Body of pancreas (tissue), 4 donors: ENCODE measurements at regions not wholly inside any gene's neighbourhood (a gene's known extent, or its start where the extent isn't known, plus 50 kb on each side); places are given as distances from the start of the nearest gene placed in this dataset.
"Not testable (repeated sequence)": the region's sequence is repeated elsewhere in the genome, so short reads cannot be mapped to it uniquely, and the experiment has no call there.

Source experiments
- ATAC-seq: fragments of 150-250 bp; one replicate; pipeline ENCODE4 v1.9.1; 2016
- DNase-seq, 4 donors: peaks; one replicate each; pipeline ENCODE4 v3.0.0-alpha.2; 2019
- H3K27ac ChIP-seq, 4 donors: fragments of 200-600 bp; sonication (generic); 1 replicate in 3 of 4; 2 replicates in 1 of 4; pipeline versions ENCODE4 v1.5.1 to v1.6.1; 2016 to 2019; ENCODE audit warnings: mild to moderate bottlenecking in 1 of 4, mixed read lengths in 1 of 4, moderate library complexity in 1 of 4
- H3K27me3 ChIP-seq, 2 donors: fragments of 200-600 bp; sonication (generic); one replicate each; pipeline ENCODE4 v1.6.0; 2016; ENCODE audit warnings: mild to moderate bottlenecking in 1 of 2
- H3K36me3 ChIP-seq, 2 donors: fragments of 200-600 bp; sonication (generic); replicated peaks in 1 of 2; 2 replicates each; pipeline ENCODE4 v1.5.1; 2016; ENCODE audit warnings: low read depth in 2 of 2; ENCODE audit not compliant: insufficient read depth in 1 of 2
- H3K4me1 ChIP-seq: fragments of 200-600 bp; sonication (generic); one replicate; pipeline ENCODE4 v1.6.0; 2016
- H3K4me3 ChIP-seq, 2 donors: fragments of 200-600 bp; sonication (generic); 1 replicate in 1 of 2; 2 replicates in 1 of 2; pipeline ENCODE4 v1.5.1; 2016 to 2019
- H3K9me3 ChIP-seq, 3 donors: fragments of 200-600 bp; sonication (generic); 1 replicate in 2 of 3; 2 replicates in 1 of 3; pipeline ENCODE4 v1.5.1; 2016
- POLR2A ChIP-seq, 3 donors: fragments of 450-650 bp; IDR thresholded peaks; one replicate each; pipeline ENCODE4 v1.6.1; 2016; ENCODE audit warnings: antibody characterized with exemption in 3 of 3, mild to moderate bottlenecking in 2 of 3
- WGBS, 2 donors: methylation state at CpG; one replicate each; pipeline ENCODE4 v1.1.5; 2017; 5-methylcytosine and 5-hydroxymethylcytosine counted together
- intact Hi-C: fragments of 100-400 bp; cut with DNase I; formaldehyde crosslinking; loops from one replicate; pipeline ENCODE4 v1.15.1; 2023
- TF ChIP-seq, protein P1 (sequence below), 7 experiments: fragments of 450-650 bp in 4 of 7; fragments of 200-600 bp in 3 of 7; sonication (generic) in 3 of 7; IDR thresholded peaks; one replicate each; pipeline ENCODE4 v1.5.1; 2016 to 2019; ENCODE audit warnings: antibody characterized with exemption in 7 of 7

DNA sequence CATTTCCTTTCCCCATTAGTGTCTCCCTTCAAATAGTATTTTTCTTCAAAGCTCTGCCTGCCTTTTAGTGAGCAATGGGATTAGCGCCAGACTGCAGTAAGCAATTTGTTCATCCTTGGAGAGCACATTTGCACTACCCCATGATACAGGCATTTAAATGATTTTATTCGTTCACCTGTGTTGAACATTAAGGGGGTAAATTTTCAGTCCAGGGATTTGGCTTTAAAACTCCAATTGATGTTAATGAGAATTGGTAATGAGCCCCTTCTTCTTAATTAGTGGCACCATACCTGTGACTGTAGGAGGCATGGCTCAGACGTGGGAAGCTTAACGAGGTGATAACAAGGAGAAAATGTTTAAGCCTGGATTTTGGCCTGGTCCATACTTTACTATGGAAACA lies 161.4 kb upstream of the NANOGP8 start:
- Histone ChIP-seq H3K27ac (no peak overlapping the region), H3K9me3 (no peaks in the 10 kb centered on the region), H3K27me3 (no peaks in the 10 kb centered on the region), H3K4me1 (no peaks in the 10 kb centered on the region), H3K36me3 (no peaks in the 10 kb centered on the region), H3K4me3 (no peak overlapping the region)
- DNase-seq, result no peak
- no peak for TF ChIP-seq POLR2A (IDR thresholded peaks at IDR 0.05)
- TF ChIP-seq, protein P1, sequence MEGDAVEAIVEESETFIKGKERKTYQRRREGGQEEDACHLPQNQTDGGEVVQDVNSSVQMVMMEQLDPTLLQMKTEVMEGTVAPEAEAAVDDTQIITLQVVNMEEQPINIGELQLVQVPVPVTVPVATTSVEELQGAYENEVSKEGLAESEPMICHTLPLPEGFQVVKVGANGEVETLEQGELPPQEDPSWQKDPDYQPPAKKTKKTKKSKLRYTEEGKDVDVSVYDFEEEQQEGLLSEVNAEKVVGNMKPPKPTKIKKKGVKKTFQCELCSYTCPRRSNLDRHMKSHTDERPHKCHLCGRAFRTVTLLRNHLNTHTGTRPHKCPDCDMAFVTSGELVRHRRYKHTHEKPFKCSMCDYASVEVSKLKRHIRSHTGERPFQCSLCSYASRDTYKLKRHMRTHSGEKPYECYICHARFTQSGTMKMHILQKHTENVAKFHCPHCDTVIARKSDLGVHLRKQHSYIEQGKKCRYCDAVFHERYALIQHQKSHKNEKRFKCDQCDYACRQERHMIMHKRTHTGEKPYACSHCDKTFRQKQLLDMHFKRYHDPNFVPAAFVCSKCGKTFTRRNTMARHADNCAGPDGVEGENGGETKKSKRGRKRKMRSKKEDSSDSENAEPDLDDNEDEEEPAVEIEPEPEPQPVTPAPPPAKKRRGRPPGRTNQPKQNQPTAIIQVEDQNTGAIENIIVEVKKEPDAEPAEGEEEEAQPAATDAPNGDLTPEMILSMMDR (IDR thresholded peaks at IDR 0.05), result no peak
- intact Hi-C loops, result no loop called here
- no peak for ATAC-seq
- 82 to 89% methylated on average over 4 of the region's 4 CpGs for WGBS, 2 donors

DNA sequence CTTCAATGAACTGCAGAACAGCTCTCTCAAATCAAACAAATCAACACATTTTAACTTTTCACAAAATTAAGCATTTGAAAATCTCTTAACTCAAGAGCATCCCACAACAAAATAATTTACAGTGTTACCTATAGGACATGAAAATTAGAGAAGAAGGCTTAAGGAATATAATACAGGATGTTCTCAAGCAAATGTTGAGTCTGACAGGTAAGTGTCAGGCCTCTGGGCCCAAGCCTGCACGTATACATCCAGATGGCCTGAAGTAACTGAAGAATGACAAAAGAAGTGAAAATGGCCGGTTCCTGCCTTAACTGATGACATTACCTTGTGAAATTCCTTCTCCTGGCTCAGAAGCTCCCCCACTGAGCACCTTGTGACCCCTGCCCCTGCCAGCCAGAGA lies 160.6 kb upstream of the NANOGP8 start:
- H3K4me1 ChIP-seq, H3K27ac ChIP-seq, H3K27me3 ChIP-seq, intact Hi-C loops, H3K36me3 ChIP-seq, H3K9me3 ChIP-seq, DNase-seq, ATAC-seq, H3K4me3 ChIP-seq: not testable (repeated sequence)
- WGBS, 2 donors, result 73 to 83% methylated on average over 2 of the region's 2 CpGs

DNA sequence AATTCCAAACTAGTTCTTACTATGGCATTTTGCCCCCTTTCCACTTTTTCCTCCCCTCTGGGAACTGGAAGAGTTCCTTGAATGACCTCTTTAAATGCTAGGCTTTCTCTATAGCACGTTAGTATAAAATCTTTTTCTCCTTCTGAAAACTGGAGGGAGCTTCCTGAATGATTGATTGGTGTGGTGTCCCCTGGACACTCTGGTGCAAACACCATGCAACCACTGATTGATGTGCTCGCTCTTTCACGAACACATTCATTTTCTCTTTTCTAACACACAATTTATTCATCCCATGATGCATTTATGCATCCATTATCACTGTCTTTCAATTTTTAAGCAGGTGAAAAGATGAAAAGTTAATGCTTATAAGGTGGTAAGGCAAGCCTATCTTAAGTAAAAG lies 159.1 kb upstream of the NANOGP8 start:
- 90 to 91% methylated on average over 3 of the region's 3 CpGs for WGBS, 2 donors
- Histone ChIP-seq H3K27ac (no peak overlapping the region), H3K36me3 (no peaks in the 10 kb centered on the region), H3K4me3 (no peak overlapping the region), H3K9me3 (no peaks in the 10 kb centered on the region), H3K27me3 (no peaks in the 10 kb centered on the region), H3K4me1 (no peaks in the 10 kb centered on the region)
- ATAC-seq (no peak), DNase-seq (no peak)
- TF ChIP-seq POLR2A (IDR thresholded peaks at IDR 0.05), result no peak
- TF ChIP-seq, protein P1 (IDR thresholded peaks at IDR 0.05), result no peak
- intact Hi-C loops, result no loop called here

DNA sequence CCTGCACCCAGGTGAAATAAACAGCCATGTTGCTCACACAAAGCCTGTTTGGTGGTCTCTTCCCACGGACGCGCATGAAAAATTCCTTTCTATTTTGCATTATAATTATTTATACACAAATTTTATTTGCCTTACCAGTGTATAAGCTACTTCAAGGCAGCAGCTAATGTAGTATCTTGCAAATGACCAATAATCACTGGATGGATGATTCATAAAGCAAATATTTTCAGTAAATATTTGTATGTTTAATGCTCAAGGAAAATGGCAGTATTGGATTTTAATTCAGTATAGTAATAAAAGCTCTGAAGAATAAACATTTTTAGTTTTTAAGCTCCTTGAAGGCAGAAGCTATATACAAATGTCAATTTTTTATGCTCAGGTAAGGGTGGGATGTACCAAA lies 158.7 kb upstream of the NANOGP8 start:
- 98 to 100% methylated on average over 3 of the region's 3 CpGs for WGBS, 2 donors

DNA sequence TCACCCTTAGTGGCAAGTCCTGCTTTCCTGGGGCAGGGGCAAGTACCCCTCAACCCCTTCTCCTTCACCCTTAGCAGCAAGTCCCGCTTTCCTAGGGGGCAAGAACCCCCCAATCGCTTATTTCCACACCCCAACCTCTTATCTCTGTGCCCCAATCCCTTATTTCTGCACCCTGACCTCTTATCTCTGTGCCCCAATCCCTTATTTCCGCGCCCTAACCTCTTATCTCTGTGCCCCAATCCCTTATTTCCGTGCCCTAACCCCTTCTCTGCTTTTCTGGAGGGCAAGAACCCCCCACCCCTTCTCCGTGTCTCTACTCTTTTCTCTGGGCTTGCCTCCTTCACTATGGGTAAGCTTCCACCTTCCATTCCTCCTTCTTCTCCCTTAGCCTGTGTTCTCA lies 154.6 kb upstream of the NANOGP8 start:
- H3K27me3 ChIP-seq, H3K4me1 ChIP-seq, DNase-seq, H3K4me3 ChIP-seq, ATAC-seq, H3K27ac ChIP-seq, intact Hi-C loops, H3K9me3 ChIP-seq, H3K36me3 ChIP-seq: not testable (repeated sequence)
- 85 to 93% methylated on average over 6 of the region's 6 CpGs for WGBS, 2 donors

More for the DNA sequence above, 158.7 kb upstream of the NANOGP8 start:
- H3K4me3 ChIP-seq, result no peak overlapping the region
- TF ChIP-seq, protein P1 (IDR thresholded peaks at IDR 0.05), result no peak
- TF ChIP-seq POLR2A (IDR thresholded peaks at IDR 0.05), result no peak
- DNase-seq (no peak), ATAC-seq (no peak)
- no peak overlapping the region for H3K27ac ChIP-seq
- H3K36me3 ChIP-seq, result no peaks in the 10 kb centered on the region
- no peaks in the 10 kb centered on the region for H3K4me1 ChIP-seq
- H3K27me3 ChIP-seq, result no peaks in the 10 kb centered on the region
- no peaks in the 10 kb centered on the region for H3K9me3 ChIP-seq
- intact Hi-C loops, result no loop called here

DNA sequence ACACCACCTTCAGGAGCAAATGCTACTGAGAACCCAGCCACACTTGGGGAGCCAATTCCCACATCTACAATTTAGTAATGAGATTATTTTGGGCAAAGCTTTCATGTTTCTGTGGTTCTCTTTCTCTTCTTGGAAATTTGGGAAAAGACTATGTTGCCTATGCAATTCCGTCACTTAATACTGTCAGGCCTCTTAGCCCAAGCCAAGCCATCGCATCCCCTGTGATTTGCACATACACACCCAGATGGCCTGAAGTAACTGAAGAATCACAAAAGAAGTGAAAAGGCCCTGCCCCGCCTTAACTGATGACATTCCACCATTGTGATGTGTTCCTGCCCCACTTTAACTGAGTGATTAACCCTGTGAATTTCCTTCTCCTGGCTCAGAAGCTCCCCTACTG lies 153.4 kb upstream of the NANOGP8 start:
- intact Hi-C loops, H3K9me3 ChIP-seq: not testable (repeated sequence)
- 93% methylated on average over 3 of the region's 3 CpGs for whole genome bisulfite sequencing, 2 donors

More for the DNA sequence above, 153.4 kb upstream of the NANOGP8 start:
- H3K27me3 ChIP-seq, DNase-seq, H3K36me3 ChIP-seq, H3K4me3 ChIP-seq, H3K4me1 ChIP-seq, H3K27ac ChIP-seq, ATAC-seq: not testable (repeated sequence)
